Common myeloid progenitor, CD34-positive (primary cell): ENCODE measurements at regions not wholly inside any gene's neighbourhood (a gene's known extent, or its start where the extent isn't known, plus 50 kb on each side); places are given as distances from the start of the nearest gene placed in this dataset.

Experiments used
- CTCF ChIA-PET: fragments of 350-600 bp; sonication (Branson Sonifier 250); formaldehyde crosslinking; loops from one replicate; lab custom pipeline; 2021; ENCODE audit warnings: antibody characterized with exemption; lab: Charles Lee
- POLR2A ChIA-PET: fragments of 350-600 bp; sonication (Branson Sonifier 250); formaldehyde crosslinking; loops from one replicate; lab custom pipeline; 2021; ENCODE audit warnings: antibody characterized with exemption; lab: Charles Lee
- DNase-seq, 3 donors: peaks; one replicate each; pipeline versions ENCODE4 v3.0.0 to v3.0.0-alpha.2; 2013
- H3K27ac ChIP-seq, 2 experiments: 1 replicate in 1 of 2; 2 replicates in 1 of 2; pipeline ENCODE4 v1.7.0; 2013; ENCODE audit warnings: inconsistent platforms in 2 of 2, low read length in 2 of 2, mild to moderate bottlenecking in 2 of 2, low read depth in 1 of 2, moderate library complexity in 1 of 2; ENCODE audit not compliant: severe bottlenecking in 2 of 2, insufficient read depth in 1 of 2, poor library complexity in 1 of 2
- H3K27me3 ChIP-seq, 5 experiments: replicated peaks in 2 of 5; 1 replicate in 3 of 5; 2 replicates in 2 of 5; pipeline versions ENCODE4 v1.6.1 to v1.7.0; 2013; ENCODE audit warnings: low read length in 4 of 5, mild to moderate bottlenecking in 2 of 5, moderate library complexity in 2 of 5, inconsistent platforms in 1 of 5; ENCODE audit not compliant: insufficient read depth in 5 of 5, control insufficient read depth in 4 of 5
- H3K36me3 ChIP-seq, 4 experiments: 1 replicate in 2 of 4; 2 replicates in 2 of 4; pipeline versions ENCODE4 v1.6.1 to v1.7.0; 2013; ENCODE audit warnings: low read length in 3 of 4, control low read depth in 1 of 4, mild to moderate bottlenecking in 1 of 4; ENCODE audit not compliant: control insufficient read depth in 4 of 4, insufficient read depth in 4 of 4
- H3K4me1 ChIP-seq, 4 experiments: 1 replicate in 3 of 4; 2 replicates in 1 of 4; pipeline versions ENCODE4 v1.6.1 to v1.7.1; 2013; ENCODE audit warnings: low read length in 3 of 4, mild to moderate bottlenecking in 3 of 4, control low read depth in 1 of 4, inconsistent platforms in 1 of 4, moderate library complexity in 1 of 4; ENCODE audit not compliant: control insufficient read depth in 4 of 4, insufficient read depth in 4 of 4; ENCODE audit errors: control extremely low read depth in 1 of 4
- H3K4me3 ChIP-seq, 7 experiments: 1 replicate in 4 of 7; 2 replicates in 3 of 7; pipeline versions ENCODE4 v1.5.1 to v1.7.0; 2013; ENCODE audit warnings: mild to moderate bottlenecking in 7 of 7, low read length in 6 of 7, moderate library complexity in 6 of 7, inconsistent platforms in 2 of 7, low read depth in 2 of 7, control low read depth in 1 of 7; ENCODE audit not compliant: insufficient read depth in 4 of 7, control insufficient read depth in 1 of 7; ENCODE audit errors: extremely low read depth in 1 of 7
- H3K9me3 ChIP-seq, 5 experiments: 1 replicate in 4 of 5; 2 replicates in 1 of 5; pipeline versions ENCODE4 v1.6.1 to v1.7.1; 2013; ENCODE audit warnings: low read length in 4 of 5, mild to moderate bottlenecking in 2 of 5, inconsistent platforms in 1 of 5, low read depth in 1 of 5, moderate library complexity in 1 of 5; ENCODE audit not compliant: control insufficient read depth in 4 of 5, insufficient read depth in 2 of 5; ENCODE audit errors: control extremely low read depth in 1 of 5
- WGBS: methylation state at CpG from one replicate; pipeline ENCODE4 v1.1.5; 2013; ENCODE audit not compliant: insufficient coverage; 5-methylcytosine and 5-hydroxymethylcytosine counted together

DNA sequence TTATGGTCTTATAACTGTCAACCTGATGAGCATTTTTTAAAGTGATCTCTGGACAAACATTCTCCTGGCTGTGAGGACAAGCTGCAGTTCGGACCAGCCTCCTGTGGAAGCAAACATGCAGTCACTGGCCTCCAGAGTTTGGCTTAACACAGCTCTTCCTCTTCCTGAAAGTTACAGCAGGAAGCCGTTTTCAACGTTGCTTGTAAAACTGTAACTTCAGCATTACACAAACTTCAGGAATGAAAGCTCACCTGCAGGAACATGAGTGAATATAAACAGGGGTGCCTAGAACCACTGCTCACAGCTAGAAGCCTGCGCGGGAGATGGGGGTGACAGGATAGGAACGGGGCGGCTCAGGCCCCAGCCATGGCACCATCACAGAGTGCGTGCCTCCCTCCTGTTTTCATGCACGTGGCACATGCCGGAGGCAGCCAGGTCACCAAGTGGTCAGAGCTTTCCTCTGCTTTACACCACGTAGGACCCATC, 292.9 kb upstream of the PITRM1 start:
- H3K4me1 ChIP-seq: peaks cover 14 to 37% (median 34%) of the 10 kb centered on the region in 4 experiments

DNA sequence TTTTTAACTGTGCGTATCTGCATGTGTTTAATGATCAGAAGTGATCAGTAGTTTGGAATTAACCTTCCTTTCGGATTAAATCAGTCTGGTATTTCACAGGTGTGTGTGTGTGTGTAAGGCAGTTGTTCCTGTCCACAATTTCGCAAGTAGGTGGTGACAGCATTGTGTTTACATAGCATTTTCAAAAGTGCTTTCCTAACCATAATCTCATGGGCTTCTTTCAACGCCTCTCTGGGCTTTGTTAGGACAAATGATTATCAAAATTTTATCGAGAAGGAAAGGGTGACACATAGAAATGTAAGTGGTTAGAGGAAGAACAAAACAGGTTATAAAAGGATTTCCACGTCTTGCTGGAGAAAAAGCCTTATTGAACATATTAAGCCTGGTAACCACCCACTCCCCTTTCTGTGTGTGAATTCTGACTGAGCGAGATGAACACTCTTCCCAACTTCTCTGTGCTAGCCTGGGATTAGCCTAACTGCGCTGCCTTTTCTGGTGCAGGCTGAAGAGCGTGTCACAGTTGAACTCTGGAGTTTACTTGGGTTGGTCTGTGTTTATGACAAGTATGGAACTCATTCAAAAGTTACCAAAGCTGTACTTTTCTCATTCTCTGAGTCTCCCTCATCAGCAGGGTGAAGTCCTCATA, 292.3 kb upstream of the PITRM1 start:
- DNase-seq: no peak
- H3K9me3 ChIP-seq: no peaks in the 10 kb centered on the region
- H3K27me3 ChIP-seq: no peaks in the 10 kb centered on the region
- peaks cover 14 to 37% (median 34%) of the 10 kb centered on the region in 4 experiments for H3K4me1 ChIP-seq
- CTCF ChIA-PET: no interaction called here
- no peaks in the 10 kb centered on the region for H3K36me3 ChIP-seq
- no peak overlapping the region for H3K27ac ChIP-seq
- POLR2A ChIA-PET: no interaction called here
- H3K4me3 ChIP-seq: no peak overlapping the region
- WGBS: 95% methylated on average over 6 of the region's 9 CpGs

More for the DNA sequence above, 292.9 kb upstream of the PITRM1 start:
- Histone ChIP-seq H3K27ac (no peak overlapping the region), H3K27me3 (no peaks in the 10 kb centered on the region), H3K36me3 (no peaks in the 10 kb centered on the region), H3K9me3 (no peaks in the 10 kb centered on the region), H3K4me3 (peak overlapping the region in 1 of 7 experiments; percentile 14)
- POLR2A ChIA-PET: no interaction called here
- CTCF ChIA-PET: no interaction called here
- peak in 1 of 3 donors; percentile 7 for DNase-seq
- WGBS: 84% methylated on average over 9 of the region's 11 CpGs

DNA sequence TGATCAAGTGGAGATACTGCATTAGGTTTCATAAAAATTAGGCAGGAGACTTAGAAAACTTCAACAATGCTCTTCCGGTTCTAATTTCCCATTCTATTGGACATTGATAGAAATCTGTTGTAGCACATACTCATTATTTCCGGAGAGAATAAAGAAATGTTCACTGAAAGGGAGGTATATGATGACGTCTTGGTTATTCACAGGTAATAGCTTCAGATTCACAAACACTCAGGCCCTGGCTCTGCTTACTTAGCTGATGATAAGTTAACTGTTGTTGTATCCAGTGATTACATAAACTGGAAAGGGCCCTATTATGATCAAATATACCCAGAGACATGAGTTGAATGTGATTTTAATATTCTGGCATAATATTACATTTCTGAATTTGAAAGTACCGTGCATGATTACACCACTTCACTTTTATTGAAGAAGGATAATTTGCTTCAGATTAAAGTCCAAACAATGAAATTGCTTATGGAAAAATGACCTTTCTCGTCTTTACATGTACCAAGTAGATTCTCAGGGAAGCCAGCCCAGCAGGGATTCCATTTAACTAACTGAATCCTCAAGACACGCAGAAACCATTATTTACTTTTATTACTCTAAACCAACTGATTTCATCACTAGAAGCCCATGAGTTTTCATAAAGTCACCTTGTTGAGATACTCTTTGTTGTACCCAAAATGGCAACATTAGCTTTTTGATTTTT, 288.0 kb upstream of the PITRM1 start:
- no peak for DNase-seq
- Histone ChIP-seq H3K4me3 (no peak overlapping the region), H3K4me1 (peaks cover 4 to 8% (median 7%) of the 10 kb centered on the region in 4 experiments), H3K27ac (no peak overlapping the region), H3K36me3 (no peaks in the 10 kb centered on the region), H3K27me3 (no peaks in the 10 kb centered on the region), H3K9me3 (peaks cover 0 to 11% (median 5%) of the 10 kb centered on the region in 5 experiments)
- ChIA-PET POLR2A (no interaction called here), CTCF (interaction anchor here (1.4 kb wide), 1 partner anchor 11 kb away, joined by 3 read pairs; no protein-coding TSS in a partner anchor)
- WGBS: 72% methylated on average over 3 of the region's 6 CpGs

DNA sequence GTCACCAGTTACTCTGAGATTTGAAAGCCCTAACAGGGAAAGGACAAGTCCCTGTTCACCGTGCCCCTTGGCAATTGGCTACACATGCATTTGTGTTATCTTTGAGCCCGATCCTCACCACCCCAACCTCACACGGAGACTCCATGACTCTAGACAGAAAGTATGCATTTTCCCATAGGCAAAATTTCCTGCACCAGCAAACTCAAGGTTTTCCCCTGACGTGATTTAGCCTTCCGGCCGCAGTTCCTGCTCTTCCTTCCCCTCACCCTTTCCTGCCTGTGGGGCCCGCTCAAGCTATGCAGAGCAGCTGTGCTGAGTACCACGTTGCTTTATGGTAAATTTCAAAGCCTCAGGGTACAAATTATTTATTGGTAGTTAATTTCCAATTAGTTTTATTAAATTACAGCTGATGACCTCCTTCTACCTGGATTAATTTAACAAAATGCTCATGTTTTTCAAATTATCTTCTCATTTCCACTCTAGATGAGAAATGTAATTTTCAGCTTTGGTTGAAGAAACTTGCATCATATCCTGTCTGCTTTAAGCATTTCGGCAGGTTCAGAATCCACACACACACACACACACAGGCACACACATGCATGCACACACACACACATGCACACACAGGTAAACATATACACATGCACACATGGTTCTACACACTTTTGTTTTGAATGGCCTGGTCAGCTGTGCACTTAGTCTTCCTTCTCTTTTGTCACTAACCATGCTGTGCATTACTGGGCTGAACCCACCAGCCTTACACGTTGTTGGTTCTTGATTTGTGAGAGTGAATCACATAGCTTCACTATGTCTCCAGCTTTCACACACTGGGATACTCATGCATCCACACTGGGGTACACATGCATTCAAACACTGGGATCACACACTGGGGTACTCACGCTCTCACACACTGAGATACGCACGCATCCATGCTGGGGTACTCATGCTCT, 283.1 kb upstream of the PITRM1 start:
- Histone ChIP-seq H3K36me3 (no peaks in the 10 kb centered on the region), H3K9me3 (peaks cover 0 to 11% (median 5%) of the 10 kb centered on the region in 5 experiments), H3K4me3 (no peak overlapping the region), H3K27ac (no peak overlapping the region), H3K4me1 (peaks cover 0 to 3% (median 0%) of the 10 kb centered on the region in 4 experiments), H3K27me3 (no peaks in the 10 kb centered on the region)
- CTCF ChIA-PET: no interaction called here
- POLR2A ChIA-PET: interaction anchor here (0.6 kb wide), 1 partner anchor 170 kb away, joined by 3 read pairs; no protein-coding TSS in a partner anchor
- WGBS: 62% methylated on average over 10 of the region's 13 CpGs
- peak in 1 of 3 donors; percentile 6 for DNase-seq

DNA sequence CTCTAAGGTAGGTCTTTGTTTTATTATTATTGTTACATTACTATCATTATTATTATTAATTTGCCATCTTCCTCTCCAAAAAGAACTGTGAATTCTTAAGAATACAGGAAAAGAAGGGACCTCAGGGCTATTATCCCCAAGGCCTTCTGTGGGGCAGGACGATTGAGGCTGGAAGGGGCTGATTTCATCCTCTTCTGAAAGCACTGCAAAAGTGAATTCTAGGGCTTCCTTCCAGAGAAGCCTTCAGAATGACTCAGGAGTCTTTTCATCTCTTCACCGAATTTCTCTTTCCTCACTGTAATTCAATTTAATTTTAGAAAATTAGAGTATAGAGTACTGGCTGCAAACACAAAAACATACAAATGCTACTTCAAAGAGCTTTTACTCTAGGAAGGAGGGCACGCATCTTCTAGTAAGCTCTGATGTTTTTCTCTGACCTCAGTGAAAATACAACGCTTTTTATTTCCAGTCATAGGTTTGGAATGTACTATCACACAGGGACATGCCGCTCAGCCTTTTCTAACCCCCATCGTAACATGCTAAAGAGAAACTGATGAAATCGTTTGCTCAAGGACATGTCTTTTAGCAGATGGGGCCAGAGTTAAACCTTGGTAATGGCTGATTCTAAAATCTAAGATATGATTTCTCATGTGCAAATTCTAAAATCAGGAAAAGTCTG, 280.2 kb upstream of the PITRM1 start:
- Histone ChIP-seq H3K27me3 (no peaks in the 10 kb centered on the region), H3K4me1 (peaks cover 0 to 3% (median 0%) of the 10 kb centered on the region in 4 experiments), H3K9me3 (peaks cover 0 to 7% (median under 1%) of the 10 kb centered on the region in 5 experiments), H3K27ac (no peak overlapping the region), H3K4me3 (no peak overlapping the region), H3K36me3 (no peaks in the 10 kb centered on the region)
- POLR2A ChIA-PET: no interaction called here
- WGBS: 94% methylated on average over 4 of the region's 7 CpGs
- DNase-seq: no peak
- CTCF ChIA-PET: interaction anchor here (0.5 to 0.6 kb wide), 2 partner anchors 8 to 139 kb away, joined by 3 read pairs; no protein-coding TSS in a partner anchor

DNA sequence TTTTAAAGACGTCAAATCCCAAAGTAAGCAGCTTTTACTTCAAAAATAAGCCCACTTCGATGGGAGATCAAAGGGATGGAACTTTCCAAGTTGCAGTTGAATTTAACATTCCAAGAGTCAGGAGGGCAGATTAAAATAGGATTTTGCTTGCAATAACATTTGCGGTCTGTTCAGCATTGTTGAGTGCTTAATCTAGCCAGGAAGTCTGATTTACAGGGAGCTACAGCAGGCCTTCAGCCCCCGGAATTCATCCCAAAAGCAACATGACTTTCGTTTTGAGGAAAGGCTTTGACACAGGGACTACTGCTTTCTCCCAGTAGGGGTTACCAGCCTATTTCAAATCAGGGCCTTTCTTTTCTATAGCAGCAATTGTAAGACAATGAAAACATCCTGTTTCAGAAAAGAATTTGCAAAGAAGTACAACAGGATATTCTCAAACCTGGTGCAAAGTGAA, 279.6 kb upstream of the PITRM1 start:
- peak in 1 of 3 donors; percentile 8 for DNase-seq
- Histone ChIP-seq H3K4me3 (no peak overlapping the region), H3K27me3 (no peaks in the 10 kb centered on the region), H3K9me3 (peaks cover 0 to 2% (median 0%) of the 10 kb centered on the region in 5 experiments), H3K4me1 (peaks cover 0 to 3% (median 0%) of the 10 kb centered on the region in 4 experiments), H3K27ac (no peak overlapping the region), H3K36me3 (no peaks in the 10 kb centered on the region)
- CTCF ChIA-PET: interaction anchor here (0.5 kb wide), 1 partner anchor 139 kb away, joined by 3 read pairs; no protein-coding TSS in a partner anchor
- POLR2A ChIA-PET: no interaction called here
- WGBS: 82% methylated on average over 5 of the region's 5 CpGs
